HG03095 (cell line): ENCODE measurements at regions not wholly inside any gene's neighbourhood (a gene's known extent, or its start where the extent isn't known, plus 50 kb on each side); places are given as distances from the start of the nearest gene placed in this dataset.
"Not testable (repeated sequence)": the region's sequence is repeated elsewhere in the genome, so short reads cannot be mapped to it uniquely, and the experiment has no call there.

Source experiments
- ATAC-seq: cut with Tn5 transposase; IDR thresholded peaks from one replicate; pipeline ENCODE4 v1.9.1; 2021; ENCODE audit warnings: moderate library complexity; ENCODE audit not compliant: unreplicated experiment

GRCh38 chr1:4460651-4461050 lies 193.8 kb upstream of the AJAP1 start:
- no peak for ATAC-seq

- ATAC-seq: no peak
Observed at GRCh38 chr1:4461726-4462290, 192.6 kb upstream of the AJAP1 start.

- ATAC-seq: no peak
Observed at GRCh38 chr1:4462831-4463484, 191.5 kb upstream of the AJAP1 start.

DNA sequence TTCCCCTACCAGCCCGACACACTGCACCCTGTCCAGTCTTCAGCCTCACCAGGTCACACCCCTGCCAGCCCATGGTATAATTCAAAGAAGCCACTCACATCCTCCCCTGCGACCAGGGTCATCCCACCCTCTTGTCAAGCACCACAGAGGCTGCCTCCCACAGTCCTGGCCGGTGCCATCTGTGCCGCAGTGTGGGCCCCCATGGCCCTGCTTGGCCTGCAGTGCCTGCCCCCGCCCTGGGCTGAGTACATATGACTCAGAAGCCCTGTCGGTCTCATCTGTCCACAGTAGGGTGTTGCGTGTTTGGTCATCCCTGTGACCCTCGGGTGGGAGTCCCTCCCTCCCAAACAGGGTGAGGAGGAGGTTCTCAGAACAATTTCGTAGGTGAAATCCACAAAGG lies 190.8 kb upstream of the AJAP1 start:
- ATAC-seq: no peak

DNA sequence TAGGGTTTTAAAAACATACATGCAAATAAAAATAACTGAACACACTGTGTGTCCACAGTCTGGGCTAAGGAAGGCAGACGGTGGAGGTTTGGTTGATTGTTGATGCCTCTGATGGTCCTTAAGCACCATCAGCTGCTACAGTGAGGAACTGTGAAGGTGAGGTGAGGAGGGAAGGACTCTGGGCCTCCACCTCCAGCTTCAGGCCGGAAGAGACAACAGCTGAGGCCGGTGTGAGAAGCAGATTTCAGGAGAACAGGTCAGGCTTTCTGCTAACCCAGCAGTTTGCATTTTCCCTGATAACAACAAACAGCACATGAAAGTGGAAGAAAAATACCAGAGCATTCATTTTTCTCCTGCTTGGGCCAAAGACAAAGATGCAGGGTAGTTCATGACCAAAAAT lies 189.9 kb upstream of the AJAP1 start:
- ATAC-seq: no peak

GRCh38 chr1:4467241-4467640 lies 187.2 kb upstream of the AJAP1 start:
- no peak for ATAC-seq

GRCh38 chr1:4468386-4468785 lies 186.0 kb upstream of the AJAP1 start:
- ATAC-seq: no peak

GRCh38 chr1:4468804-4469514 lies 185.4 kb upstream of the AJAP1 start:
- no peak for ATAC-seq

GRCh38 chr1:4476394-4476793 lies 178.0 kb upstream of the AJAP1 start:
- no peak for ATAC-seq

DNA sequence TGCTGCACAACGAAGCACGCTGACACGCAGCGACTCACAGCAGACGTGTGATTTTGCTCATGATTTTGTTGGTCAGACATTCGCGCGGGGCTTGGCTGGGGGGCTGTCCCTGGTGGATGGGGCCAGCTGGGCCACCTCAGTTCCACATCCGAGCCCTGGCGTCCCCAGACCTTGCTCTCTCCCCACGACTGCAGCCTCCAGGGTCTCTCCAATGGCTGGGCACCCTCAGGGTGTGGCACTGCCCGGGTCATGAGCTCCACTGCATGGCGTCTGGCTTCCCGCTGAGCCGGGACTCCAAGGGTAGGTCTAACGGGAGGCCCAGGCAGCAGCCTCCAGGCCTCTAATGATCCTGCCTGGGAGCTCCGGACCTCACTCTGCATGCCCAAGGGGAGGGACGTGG lies 173.0 kb upstream of the AJAP1 start:
- no peak for ATAC-seq

DNA sequence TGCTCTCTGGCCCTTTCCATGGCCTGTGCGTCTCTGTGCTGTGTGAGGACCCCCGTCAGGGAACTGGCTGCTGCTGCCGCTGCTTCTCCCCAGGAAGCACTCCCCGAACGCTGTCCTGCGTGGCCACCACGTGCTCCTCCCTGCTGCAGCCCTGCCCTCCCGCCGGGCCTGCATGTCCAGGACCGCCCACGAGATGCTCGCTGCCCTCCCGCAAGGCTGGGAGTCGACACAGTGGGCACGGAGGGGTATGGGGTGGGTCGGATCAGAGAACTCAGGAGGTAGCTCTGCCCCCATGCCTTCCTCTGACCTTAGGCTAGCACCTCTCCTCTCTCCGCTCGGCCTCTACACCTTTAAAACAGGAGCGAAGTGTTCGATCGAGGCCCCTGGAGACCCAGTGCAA lies 171.9 kb upstream of the AJAP1 start:
- ATAC-seq: no peak

- no peak for ATAC-seq
Observed at GRCh38 chr1:4483021-4483625, 171.3 kb upstream of the AJAP1 start.

GRCh38 chr1:4485398-4485797 lies 169.0 kb upstream of the AJAP1 start:
- no peak for ATAC-seq

DNA sequence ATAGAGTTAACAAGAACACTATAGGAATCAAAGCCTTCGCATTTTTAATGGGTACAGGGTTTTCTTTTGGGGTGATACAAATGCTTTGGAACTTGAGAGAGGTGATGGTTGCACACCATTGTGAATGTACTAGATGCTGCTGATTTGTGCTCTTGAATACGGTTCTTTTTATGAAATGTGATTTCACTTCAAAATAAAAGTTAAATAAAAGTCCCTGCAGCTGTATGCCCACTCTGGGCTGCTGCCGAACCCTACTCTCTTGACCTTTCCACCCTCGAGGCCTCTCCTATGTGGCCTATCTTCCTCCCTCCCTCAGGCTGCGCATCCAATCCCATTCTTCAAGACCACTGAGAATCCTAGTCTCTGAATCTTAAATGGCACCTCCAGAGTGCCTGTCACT lies 168.5 kb upstream of the AJAP1 start:
- ATAC-seq: no peak

- ATAC-seq: no peak
Observed at GRCh38 chr1:4486408-4487120, 167.8 kb upstream of the AJAP1 start.

GRCh38 chr1:4488018-4488417 lies 166.4 kb upstream of the AJAP1 start:
- no peak for ATAC-seq

GRCh38 chr1:4489486-4489885 lies 164.9 kb upstream of the AJAP1 start:
- no peak for ATAC-seq

DNA sequence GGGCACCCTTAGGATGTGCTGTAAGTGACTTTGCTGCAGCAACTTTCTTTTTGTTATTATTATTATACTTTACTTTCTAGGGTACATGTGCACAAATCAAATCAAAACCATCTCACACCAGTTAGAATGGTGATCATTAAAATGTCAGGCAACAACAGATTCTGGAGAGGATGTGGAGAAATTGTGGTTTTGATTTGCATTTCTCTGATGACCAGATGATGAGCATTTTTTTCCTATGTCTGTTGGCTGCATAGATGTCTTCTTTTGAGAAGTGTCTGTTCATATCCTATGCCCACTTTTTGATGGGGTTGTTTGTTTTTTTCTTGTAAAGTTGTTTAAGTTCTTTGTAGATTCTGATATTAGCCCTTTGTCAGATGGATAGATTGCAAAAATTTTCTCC lies 164.4 kb upstream of the AJAP1 start:
- not testable (repeated sequence) for ATAC-seq

DNA sequence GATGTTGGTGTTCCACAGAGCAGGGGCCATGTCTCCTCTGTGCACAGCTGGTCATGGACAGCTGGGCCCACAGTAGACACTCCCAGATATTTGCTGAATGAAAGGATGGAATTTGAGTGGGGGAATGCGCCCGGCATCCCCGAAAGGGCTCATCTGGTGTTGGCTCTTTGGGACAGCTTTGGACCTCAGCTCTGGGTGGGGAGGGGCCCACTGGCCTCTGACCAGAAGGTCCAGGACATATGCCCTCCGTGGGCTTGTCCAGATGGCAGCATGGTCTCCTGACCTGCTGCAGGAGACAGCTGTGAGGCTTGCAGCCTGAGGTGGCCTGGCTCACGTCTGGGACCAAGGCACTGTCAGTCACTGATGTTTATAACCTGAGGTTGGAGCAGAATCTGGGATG lies 160.4 kb upstream of the AJAP1 start:
- ATAC-seq: no peak

GRCh38 chr1:4494558-4494957 lies 159.9 kb upstream of the AJAP1 start:
- no peak for ATAC-seq

GRCh38 chr1:4495809-4496208 lies 158.6 kb upstream of the AJAP1 start:
- no peak for ATAC-seq
